Muscle layer of duodenum (tissue), 2 donors: ENCODE measurements at regions not wholly inside any gene's neighbourhood (a gene's known extent, or its start where the extent isn't known, plus 50 kb on each side); places are given as distances from the start of the nearest gene placed in this dataset.
"Not testable (repeated sequence)": the region's sequence is repeated elsewhere in the genome, so short reads cannot be mapped to it uniquely, and the experiment has no call there.

ENCODE experiments used
- H3K27ac ChIP-seq: one replicate; pipeline ENCODE4 v1.7.0; 2013; ENCODE audit warnings: mild to moderate bottlenecking, low read length
- H3K27me3 ChIP-seq: one replicate; pipeline ENCODE4 v1.7.0; 2013; ENCODE audit warnings: low read depth, mild to moderate bottlenecking, control low read depth, low read length
- H3K36me3 ChIP-seq, 2 donors: one replicate each; pipeline ENCODE4 v1.7.0; 2013; ENCODE audit warnings: low read length in 2 of 2, control low read depth in 1 of 2, mild to moderate bottlenecking in 1 of 2; ENCODE audit not compliant: insufficient read depth in 2 of 2, control insufficient read depth in 1 of 2
- H3K4me1 ChIP-seq, 2 donors: one replicate each; pipeline ENCODE4 v1.7.0; 2013; ENCODE audit warnings: low read length in 2 of 2, mild to moderate bottlenecking in 2 of 2, control low read depth in 1 of 2, moderate library complexity in 1 of 2; ENCODE audit not compliant: insufficient read depth in 2 of 2, control insufficient read depth in 1 of 2
- H3K4me3 ChIP-seq, 2 donors: one replicate each; pipeline ENCODE4 v1.7.0; 2013; ENCODE audit warnings: low read length in 2 of 2, low read depth in 1 of 2, mild to moderate bottlenecking in 1 of 2
- H3K9me3 ChIP-seq, 2 donors: one replicate each; pipeline ENCODE4 v1.7.0; 2013; ENCODE audit warnings: low read length in 2 of 2, control low read depth in 1 of 2, mild to moderate bottlenecking in 1 of 2; ENCODE audit not compliant: control insufficient read depth in 1 of 2
- donor health status: healthy.

- Histone ChIP-seq H3K9me3 (no peaks in the 10 kb centered on the region), H3K36me3 (no peaks in the 10 kb centered on the region), H3K27me3 (no peaks in the 10 kb centered on the region), H3K4me3 (no peak overlapping the region), H3K4me1 (no peaks in the 10 kb centered on the region), H3K27ac (no peak overlapping the region)
Measured at GRCh38 chr1:90291431-90292216, 296.7 kb downstream of the ZNF326 start.

GRCh38 chr1:90282811-90283210 is 287.9 kb downstream of the ZNF326 start:
- Histone ChIP-seq H3K36me3 (no peaks in the 10 kb centered on the region), H3K27me3 (no peaks in the 10 kb centered on the region), H3K4me1 (no peaks in the 10 kb centered on the region), H3K4me3 (no peak overlapping the region), H3K27ac (no peak overlapping the region), H3K9me3 (no peaks in the 10 kb centered on the region)

- H3K27me3 ChIP-seq, H3K27ac ChIP-seq, H3K4me1 ChIP-seq, H3K9me3 ChIP-seq, H3K4me3 ChIP-seq, H3K36me3 ChIP-seq: not testable (repeated sequence)
Measured at GRCh38 chr1:90281886-90282285, 287.0 kb downstream of the ZNF326 start.

GRCh38 chr1:90277270-90277669 is 282.4 kb downstream of the ZNF326 start:
- Histone ChIP-seq H3K9me3 (no peaks in the 10 kb centered on the region), H3K4me1 (no peaks in the 10 kb centered on the region), H3K36me3 (no peaks in the 10 kb centered on the region), H3K4me3 (no peak overlapping the region), H3K27ac (no peak overlapping the region), H3K27me3 (no peaks in the 10 kb centered on the region)

- H3K4me3 ChIP-seq, result no peak overlapping the region
- H3K27ac ChIP-seq, result no peak overlapping the region
Measured at GRCh38 chr1:90274376-90274775, 279.5 kb downstream of the ZNF326 start.

GRCh38 chr1:90273241-90273774 is 278.4 kb downstream of the ZNF326 start:
- Histone ChIP-seq H3K27ac (no peak overlapping the region), H3K9me3 (no peaks in the 10 kb centered on the region), H3K36me3 (no peaks in the 10 kb centered on the region), H3K4me1 (no peaks in the 10 kb centered on the region), H3K4me3 (no peak overlapping the region), H3K27me3 (no peaks in the 10 kb centered on the region)

More at GRCh38 chr1:90274376-90274775, 279.5 kb downstream of the ZNF326 start:
- no peaks in the 10 kb centered on the region for H3K27me3 ChIP-seq
- no peaks in the 10 kb centered on the region for H3K9me3 ChIP-seq
- no peaks in the 10 kb centered on the region for H3K36me3 ChIP-seq
- no peaks in the 10 kb centered on the region for H3K4me1 ChIP-seq

- H3K4me1 ChIP-seq, result no peaks in the 10 kb centered on the region
- no peaks in the 10 kb centered on the region for H3K36me3 ChIP-seq
- no peaks in the 10 kb centered on the region for H3K9me3 ChIP-seq
- H3K27me3 ChIP-seq, result no peaks in the 10 kb centered on the region
- H3K4me3 ChIP-seq, result no peak overlapping the region
- H3K27ac ChIP-seq, result no peak overlapping the region
Measured at GRCh38 chr1:90262791-90263190, 267.9 kb downstream of the ZNF326 start.

GRCh38 chr1:90262286-90262685 is 267.4 kb downstream of the ZNF326 start:
- H3K27ac ChIP-seq, result no peak overlapping the region
- no peak overlapping the region for H3K4me3 ChIP-seq
- H3K27me3 ChIP-seq, result no peaks in the 10 kb centered on the region
- H3K9me3 ChIP-seq, result no peaks in the 10 kb centered on the region
- no peaks in the 10 kb centered on the region for H3K36me3 ChIP-seq
- H3K4me1 ChIP-seq, result no peaks in the 10 kb centered on the region

- no peak overlapping the region for H3K27ac ChIP-seq
- H3K4me1 ChIP-seq, result no peaks in the 10 kb centered on the region
- no peaks in the 10 kb centered on the region for H3K27me3 ChIP-seq
- peaks cover 0 to 10% of the 10 kb centered on the region in 2 donors for H3K9me3 ChIP-seq
- no peaks in the 10 kb centered on the region for H3K36me3 ChIP-seq
- no peak overlapping the region for H3K4me3 ChIP-seq
Measured at GRCh38 chr1:90246069-90246468, 251.2 kb downstream of the ZNF326 start.

GRCh38 chr1:90236493-90236892 is 241.6 kb downstream of the ZNF326 start:
- H3K36me3 ChIP-seq, result no peaks in the 10 kb centered on the region
- no peaks in the 10 kb centered on the region for H3K27me3 ChIP-seq

GRCh38 chr1:90223401-90223800 is 228.5 kb downstream of the ZNF326 start:
- Histone ChIP-seq H3K27me3 (no peaks in the 10 kb centered on the region), H3K9me3 (no peaks in the 10 kb centered on the region)

More at GRCh38 chr1:90236493-90236892, 241.6 kb downstream of the ZNF326 start:
- H3K27ac ChIP-seq, result no peak overlapping the region
- peaks cover 0 to 3% of the 10 kb centered on the region in 2 donors for H3K9me3 ChIP-seq
- H3K4me3 ChIP-seq, result no peak overlapping the region
- no peaks in the 10 kb centered on the region for H3K4me1 ChIP-seq

More at GRCh38 chr1:90223401-90223800, 228.5 kb downstream of the ZNF326 start:
- Histone ChIP-seq H3K4me3 (no peak overlapping the region), H3K4me1 (no peaks in the 10 kb centered on the region), H3K27ac (no peak overlapping the region), H3K36me3 (no peaks in the 10 kb centered on the region)
